ENCODE measurements at regions not wholly inside any gene's neighbourhood (a gene's known extent, or its start where the extent isn't known, plus 50 kb on each side); places are given as distances from the start of the nearest gene placed in this dataset.

DNA sequence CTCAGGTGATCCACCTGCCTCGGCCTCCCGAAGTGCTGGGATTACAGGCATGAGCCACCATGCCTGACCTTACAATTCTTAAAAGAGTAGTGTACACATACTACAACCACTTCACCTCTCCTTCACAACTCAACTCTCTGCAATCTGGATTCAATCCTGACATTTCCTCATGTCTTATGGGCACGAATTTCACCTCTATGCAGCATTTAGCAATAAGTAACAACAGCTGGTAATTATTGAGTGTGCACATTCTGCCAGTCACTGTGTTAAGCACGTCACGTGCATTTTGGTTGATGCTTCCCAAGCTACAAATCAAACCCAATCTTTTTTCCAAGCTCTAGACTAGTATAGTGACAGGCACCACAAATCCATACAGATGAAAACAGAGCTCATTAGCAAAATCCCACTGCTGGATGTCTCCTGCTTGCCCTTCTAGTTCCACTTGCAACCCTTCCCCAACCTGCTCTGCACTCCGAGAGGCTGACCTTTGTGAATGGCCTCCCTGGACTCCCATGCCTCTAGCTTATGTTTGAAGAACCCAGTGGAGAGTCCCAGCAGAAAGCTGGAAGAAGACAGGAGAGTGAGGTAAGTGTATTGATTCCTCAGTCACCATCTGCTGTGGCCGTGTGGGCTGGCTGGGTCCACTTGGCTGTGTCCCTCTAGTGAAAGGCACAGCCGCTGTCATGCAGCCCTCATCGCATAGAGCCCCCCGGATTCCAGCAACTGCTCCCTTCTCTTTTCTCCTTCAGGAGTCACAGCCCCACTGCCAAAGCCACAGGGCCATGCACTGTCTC is 176.5 kb downstream of the MEX3B start:
- no peak for DNase-seq (ENCODE audit: low read depth, low spot score)

DNA sequence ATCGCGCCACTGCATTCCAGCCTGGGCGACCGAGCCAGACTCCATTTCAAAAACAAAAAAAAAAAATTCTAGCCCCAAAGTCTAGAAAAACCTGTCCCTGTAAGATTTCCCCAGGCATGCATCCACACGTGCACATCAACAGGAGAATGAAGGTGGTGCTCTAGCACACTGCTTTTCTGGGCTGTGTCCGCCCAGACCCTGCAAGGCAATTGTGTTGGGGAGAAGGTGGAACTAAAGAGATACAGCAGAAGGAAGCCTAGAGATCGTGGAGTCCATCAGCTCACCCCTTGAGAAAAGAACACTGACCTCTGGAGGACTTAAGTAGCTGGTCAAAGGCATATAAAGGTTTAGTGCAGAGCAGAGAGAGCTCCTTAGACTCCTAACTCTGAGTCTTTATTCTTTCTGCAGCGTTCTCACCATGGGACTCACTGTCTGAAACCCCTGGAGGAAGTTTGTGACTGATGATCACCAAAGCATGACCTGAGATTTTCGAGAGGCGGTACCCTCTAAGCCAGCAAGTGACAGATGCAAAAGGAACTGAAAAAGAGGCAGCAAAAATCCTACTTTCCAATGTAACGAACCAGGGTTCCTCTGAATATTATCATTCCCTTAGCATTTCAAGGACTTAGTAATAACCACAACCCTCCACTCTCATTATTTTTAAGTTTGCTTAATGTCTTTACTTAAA is 179.8 kb downstream of the MEX3B start:
- DNase-seq (ENCODE audit: low read depth, low spot score) = no peak

DNA sequence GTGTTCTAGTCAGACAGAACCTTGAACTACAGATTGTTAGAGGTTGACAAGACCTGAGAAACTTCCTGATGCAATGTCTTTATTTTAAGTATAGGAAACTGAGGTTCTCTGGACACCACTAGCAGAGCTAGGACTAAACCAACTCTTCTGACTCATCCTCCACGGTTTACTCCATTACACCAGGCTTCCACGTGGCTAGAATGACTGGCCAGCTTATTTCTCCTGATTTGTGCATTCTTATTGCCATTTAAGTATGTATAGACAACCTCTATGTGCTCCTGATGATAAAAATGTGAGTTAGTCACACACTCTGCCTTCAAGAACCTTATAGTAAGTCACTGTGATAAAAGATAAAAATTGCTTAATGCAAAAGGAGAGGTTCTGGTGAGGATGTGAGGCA is 182.7 kb downstream of the MEX3B start:
- no peak for DNase-seq (ENCODE audit: low read depth, low spot score)

DNA sequence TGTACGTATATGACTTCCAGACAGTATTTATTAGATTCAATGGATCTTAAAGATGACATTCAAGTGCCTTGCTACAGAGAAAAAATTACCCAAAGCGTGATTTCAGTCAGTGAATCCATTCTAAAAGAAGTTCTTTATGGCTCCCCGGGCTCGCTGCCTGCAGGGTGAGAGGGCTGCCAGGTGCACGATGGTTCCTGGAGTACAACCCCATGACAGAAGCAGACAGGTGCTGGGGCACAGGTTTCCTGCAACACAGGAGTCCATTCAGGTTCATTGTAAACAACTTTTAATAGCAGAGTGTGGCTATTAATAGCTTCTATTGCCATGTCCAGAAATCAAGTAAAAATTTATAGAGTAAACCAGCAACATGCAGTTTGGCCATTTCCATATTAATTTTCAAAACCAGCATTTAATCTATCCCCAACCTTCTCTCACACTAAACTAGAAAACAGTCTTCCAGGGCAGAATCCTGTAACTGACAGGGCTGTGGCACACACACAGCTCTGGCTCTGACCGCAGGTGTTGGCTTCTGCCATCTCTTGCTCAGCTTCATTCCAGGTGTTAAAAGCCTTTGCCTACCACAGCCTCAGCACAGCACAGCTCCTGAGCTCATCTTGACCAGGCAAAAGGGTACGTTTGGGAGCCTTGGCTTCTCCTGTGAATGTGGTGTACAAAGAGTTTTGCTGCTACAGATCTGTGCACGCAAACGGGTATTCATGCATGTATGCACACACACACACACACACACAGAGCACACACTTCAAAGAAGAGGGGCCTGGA is 185.9 kb downstream of the MEX3B start:
- no peak for DNase-seq (ENCODE audit: low read depth, low spot score)

DNA sequence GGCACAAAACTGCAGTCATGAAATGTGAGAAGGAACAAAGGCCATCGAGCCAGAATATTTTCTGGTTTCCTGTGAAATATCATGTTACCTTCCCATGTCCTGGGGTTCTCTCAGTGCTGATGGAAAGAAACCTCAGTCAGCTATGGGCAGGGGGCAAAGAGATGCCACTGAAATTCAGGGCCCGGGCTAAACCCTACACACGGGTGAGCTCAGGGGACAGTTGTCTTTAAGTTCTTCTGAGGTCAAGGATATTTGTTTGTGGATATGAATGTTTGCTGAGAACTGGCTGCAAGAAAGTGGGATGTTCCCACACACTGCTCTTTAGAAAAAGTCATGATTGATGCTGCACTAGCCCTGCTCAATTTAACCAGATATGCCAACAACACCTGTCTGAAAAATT is 187.2 kb downstream of the MEX3B start:
- DNase-seq (ENCODE audit: low read depth, low spot score) = no peak

DNA sequence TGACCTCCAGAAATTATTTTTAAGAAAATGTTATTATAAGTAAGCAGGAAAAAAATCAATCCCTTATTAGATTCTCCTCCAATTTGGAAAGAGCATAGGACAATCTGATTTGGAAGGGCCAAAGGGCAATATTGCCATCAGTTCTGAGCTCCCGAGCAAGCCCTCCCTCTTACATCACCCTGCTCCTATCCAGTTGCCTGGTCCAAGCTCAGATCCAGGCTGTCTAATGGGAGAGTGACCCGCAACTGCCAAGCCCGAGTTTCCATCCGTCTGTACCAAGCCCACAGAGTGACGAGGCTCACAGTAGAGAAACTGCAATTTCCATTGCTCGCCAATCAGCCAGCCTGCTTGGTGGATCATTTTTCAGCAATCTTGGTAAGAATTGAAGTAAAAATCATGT is 187.7 kb downstream of the MEX3B start:
- no peak for DNase-seq (ENCODE audit: low read depth, low spot score)

DNA sequence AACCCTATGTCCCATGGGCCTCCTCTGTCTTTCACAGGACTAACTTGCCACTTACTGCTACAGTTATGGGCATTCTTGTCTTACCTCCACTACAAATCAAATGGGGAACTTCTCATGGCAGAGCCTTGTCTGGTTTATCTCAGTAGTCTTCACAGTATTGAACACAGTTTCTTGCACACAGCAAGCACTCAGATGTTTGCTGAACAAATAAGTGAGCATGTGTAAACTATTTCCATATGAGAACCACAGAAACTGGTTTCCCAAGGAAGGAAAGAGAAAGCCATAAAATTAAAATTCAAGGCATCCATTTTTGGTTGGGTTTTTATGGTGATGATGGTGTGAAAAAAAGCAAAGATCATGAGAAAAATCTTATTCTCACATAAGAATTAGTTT is 189.2 kb downstream of the MEX3B start:
- no peak for DNase-seq (ENCODE audit: low read depth, low spot score)

DNA sequence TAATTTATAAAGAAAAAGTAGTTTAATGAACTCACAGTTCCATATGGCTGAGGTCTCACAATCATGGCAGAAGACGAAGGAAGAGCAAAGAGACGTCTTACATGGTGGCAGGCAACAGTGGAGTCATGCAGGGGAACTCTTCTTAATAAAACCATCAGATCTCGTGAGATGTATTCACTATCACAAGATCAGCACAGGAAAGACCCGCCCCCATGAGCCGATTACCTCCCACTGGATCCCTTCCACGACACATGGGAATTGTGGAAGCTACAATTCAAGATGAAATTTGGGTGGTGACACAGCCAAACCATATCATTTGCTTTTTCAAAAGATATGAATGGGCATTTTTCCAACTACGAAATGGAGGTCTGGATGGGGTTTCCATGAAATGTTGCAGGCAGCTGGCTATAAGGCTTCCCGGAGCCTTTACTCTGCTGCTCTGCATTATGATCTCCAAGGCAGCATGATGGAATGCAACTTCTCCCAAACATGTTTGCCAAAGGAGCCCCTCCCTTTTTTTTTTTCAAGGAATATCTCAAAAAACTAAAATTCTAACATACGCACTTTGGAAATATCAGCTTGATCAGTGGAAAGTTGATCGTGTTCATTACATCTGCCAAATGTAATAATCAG is 189.7 kb downstream of the MEX3B start:
- DNase-seq (ENCODE audit: low read depth, low spot score) = no peak

DNA sequence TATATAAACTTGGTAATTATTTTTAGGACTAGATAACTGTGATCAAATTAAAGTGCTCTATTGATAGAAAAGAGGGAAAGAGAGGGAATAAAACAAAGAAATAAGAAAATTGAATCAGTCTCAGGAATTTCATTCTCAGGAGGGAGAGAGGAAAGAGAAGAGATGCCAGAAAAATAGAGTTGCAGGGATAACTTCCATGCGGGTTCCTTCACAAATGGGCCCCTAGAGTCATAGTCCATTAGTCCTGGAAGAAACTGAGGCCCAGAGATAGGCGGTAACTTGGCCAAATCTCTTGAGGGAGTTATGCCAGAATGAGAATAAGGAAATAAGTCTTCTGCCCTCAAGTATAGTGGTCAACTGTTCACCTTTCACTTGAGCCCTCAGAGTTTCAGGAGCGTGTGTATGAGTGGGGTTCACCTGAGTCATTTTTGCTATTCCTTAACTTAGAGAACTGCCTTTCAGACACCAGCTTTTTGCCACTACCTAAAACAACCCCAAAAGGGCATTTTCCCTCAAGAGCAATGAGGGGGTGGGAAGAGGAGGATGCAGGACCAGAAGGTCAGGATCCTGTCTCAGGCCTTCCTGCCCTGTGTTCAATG is 192.6 kb downstream of the MEX3B start:
- DNase-seq (ENCODE audit: low read depth, low spot score) = no peak

DNA sequence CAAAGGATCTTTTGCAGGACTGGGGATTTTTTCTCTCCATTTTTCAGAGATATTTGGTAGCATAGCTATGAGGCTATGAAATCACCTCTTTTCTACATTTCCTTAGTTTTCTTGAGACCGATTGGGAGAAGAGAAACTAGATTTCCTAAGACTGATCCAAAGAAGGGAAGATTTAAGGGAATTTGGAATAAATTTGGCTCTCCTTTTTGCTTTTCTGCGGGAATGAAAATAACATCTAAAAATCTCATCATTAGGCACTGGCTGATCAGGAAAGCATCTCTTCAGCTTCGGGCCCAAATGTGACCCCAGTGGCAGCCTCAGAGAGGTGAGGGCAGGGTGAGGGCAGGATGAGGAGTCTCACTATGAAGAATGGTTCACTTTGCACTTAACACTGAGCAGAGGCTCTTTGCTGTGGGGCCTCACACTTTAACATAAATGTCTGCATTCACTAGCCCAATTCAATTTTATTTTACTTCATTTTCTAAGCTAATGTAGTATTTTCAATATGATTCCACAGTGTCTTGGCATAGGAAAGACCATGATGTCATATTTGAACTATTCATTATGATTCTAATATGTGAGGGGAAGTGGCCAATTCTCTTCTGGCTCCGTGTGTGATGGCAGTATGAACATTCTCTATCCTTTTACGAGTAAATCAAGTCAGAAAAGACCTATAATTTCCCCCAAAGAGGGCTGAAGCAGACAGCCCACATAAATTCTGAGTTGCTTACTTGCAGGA is 193.2 kb downstream of the MEX3B start:
- no peak for DNase-seq (ENCODE audit: low read depth, low spot score)

DNA sequence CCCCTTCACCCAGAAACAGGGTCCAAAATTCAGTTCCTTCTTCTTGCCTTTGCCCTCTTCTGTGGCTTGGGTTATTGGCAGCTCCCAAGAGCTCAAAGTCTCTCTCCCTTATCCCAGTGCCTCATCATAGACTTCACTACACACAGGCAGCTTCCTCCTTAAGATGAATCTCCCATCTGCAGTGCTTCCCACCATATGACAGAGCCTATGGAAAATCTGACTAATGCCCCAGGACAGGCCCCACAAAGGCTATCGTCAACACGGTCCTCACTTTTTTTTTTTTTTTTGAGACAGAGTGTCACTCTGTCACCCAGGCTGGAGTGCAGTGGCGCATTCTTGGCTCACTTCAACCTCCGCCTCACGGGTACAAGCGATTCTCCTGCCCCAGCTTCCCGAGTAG is 194.1 kb downstream of the MEX3B start:
- no peak for DNase-seq (ENCODE audit: low read depth, low spot score)

DNA sequence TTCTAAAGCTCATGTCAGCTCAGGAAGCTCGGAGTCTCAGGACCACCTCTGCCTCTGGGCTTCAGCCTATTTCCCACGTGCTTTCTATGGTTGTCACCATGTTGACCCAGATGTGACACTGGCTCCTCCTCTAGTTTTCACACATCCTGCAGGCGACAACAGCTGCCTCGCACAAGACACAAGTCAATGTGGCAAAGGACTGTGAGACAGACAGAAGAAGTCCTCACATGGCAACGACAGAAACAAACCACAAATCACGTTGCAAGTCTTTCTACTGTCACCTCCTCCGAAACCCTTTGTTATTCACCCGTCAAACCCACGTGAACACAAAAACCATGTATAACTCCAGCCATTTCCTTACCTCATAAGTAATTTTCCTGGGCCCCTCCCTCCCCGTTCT is 194.5 kb downstream of the MEX3B start:
- DNase-seq (ENCODE audit: low read depth, low spot score) = no peak

DNA sequence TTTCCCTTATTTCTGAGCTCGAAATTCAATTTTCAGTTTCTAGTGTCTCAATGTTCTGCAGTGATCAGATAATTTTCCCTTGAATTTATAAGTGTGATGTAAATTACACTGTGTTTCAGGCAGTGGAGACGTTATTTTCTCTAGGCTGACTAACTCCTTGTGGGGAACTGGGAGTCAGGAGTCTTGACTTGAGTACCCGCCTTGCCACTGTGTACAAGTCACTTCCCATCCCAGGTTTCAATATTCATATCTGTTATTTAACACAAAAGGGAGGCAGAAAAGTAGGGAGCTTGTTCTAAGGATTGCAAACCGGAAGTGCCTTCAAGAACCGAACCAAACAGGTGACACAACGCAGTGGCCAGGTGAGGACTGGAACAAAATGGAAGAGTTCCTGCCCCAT is 196.5 kb downstream of the MEX3B start:
- DNase-seq (ENCODE audit: low read depth, low spot score) = no peak

DNA sequence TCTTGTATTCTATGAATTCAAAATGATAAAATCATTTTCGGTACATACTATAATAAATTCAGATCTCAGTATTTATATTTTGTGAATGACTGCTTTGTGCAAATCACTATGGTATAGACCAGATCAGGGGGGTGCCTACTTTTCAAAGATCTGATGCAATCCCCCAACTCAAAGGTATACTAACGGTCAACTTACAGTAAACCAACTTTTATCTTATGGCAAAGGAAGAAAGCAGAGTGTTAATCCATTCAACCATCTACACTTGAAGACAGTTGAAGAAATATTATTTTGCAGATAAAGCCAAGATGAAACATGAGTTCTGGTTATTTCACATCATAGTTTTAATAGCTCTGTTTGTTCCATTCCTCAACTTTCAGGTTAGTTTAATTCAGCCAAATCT is 197.1 kb downstream of the MEX3B start:
- no peak for DNase-seq (ENCODE audit: low read depth, low spot score)

DNA sequence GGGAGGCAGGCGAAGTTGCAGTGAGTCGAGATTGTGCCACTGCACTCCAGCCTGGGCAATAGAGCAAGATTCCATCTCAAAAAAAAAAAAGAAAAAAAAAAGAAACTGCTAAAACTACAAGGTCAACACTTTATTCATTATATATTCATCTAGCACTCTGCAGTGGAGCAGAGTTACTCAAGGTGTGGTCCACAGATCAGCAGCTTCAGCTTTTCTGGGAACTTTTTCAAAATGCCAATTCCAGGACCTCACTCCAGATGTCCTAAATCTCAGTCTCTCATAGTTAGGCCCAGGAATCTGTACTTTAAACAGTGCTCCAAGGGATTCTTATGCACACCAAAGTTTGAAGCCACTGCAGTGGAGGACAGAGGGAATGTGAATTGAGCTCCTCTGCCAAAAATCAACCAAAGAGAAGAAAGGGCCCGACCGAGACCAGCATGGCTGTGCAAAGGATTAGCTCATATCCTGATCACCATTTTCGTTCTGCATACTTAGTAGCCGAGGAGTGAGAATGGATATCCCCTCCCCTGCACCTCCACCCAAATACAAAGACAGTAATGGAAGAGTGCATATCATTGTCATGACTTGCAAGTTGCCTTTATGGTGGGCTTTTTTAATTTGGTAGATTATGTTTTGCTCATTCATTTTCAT is 201.9 kb downstream of the MEX3B start:
- no peak for DNase-seq (ENCODE audit: low read depth, low spot score)

DNA sequence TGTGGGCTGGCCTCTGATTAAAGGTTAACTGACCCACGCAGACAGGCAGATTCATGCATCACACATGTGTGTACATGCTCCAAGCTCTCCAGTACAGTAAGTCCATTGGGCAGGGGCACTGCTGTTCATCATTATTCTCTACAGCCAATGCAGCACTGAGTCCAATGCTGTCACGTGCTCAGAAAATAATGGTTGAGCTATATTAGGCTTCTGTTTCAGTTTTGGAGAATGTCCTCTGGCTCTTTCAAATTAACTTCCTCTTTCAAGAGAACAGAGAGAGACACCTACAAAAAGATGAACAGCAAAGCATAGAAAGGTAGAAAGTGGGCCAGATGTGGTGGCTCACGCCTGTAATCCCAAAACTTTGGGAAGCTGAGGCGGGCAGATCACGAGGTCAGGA is 202.6 kb downstream of the MEX3B start:
- DNase-seq (ENCODE audit: low read depth, low spot score) = no peak

DNA sequence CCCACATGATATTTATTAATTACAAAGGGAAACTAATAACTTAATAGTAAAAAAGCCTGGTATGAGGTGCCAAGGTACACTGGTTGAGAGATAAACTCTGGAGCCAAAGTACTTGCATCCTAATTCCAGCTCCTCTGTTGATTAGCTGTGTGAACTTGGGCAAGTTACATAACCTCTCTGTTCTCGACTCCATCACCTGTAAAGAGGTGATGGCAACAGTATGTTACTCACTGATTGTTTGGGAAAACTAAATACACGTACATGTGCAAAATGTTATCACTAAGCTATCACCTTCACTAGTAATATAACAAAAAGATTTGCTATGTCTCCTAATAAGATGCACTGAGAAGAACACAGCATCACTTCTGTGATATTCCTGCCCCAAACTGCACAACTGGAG is 206.4 kb downstream of the MEX3B start:
- no peak for DNase-seq (ENCODE audit: low read depth, low spot score)

DNA sequence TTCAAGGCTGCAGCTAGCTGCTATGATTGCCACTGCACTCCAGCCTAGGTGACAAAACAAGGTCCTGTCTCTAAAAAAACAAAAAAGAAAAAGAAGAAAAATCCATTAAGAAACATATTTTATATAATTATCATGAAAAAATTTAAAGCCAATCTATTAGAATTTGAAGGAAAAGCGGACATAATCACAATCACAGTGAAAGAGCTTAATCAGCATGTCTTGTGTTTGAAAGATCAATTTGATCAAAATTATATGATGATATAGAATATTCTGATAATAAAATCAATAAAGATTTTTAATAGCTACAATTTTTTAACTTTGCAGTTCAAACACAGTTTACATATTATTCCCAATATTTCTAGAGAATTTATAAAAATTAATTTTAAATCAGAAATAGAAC is 210.1 kb downstream of the MEX3B start:
- no peak for DNase-seq (ENCODE audit: low read depth, low spot score)

DNA sequence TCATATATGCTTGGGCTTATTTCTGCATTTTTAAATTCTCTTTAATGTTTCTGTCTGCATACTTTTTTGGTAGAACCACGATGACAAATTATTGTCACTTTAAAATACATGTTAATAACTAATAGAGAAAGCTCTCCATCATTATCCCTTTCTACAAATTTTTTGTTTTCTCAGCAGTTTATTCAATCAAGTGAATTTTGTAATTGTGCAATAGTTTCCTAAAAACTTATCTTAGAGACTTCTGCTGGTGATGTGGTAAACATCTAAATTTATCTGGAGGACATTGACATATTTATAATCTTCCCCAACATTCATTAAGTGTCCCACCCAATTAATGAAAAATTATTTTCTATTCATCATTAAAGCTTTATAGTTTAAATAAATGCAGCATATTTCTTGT is 215.3 kb downstream of the MEX3B start:
- DNase-seq (ENCODE audit: low read depth, low spot score) = no peak

DNA sequence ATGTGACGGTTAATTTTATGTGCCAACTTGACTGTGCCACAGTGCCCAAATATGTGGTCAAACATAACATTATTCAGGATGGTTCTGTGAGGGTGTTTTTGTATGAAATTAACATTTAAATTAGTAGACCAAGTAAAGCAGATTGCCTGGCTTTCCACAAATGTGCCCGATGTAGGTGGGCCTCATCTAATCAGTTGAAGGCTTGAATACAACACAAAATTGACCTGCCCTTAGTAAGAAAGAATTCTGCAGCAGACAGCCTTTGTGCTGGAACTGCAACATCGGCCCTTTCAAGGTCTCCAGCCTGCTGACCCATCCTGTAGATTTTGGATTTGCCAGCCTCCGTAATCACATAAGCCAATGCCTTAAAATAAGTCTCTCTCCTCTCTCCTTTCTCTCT is 215.9 kb downstream of the MEX3B start:
- DNase-seq (ENCODE audit: low read depth, low spot score) = no peak

DNA sequence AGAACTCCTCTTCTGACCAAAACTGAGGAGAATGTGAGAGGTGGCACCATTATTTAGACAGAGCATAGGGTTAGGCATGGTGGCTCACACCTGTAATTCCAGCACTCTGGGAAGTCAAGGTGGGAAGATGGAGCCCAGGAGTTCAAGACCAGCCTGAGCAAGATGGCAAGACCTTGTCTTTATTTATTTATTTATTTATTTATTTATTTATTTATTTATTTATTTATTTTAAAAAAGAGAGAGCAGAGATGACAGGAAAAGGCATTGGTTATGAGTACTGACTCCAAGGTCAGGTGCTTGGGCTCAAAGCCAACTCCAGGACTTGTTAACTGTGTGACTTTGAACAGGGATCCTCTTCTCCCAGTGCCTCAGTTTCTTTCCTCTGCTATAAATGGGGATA is 217.7 kb downstream of the MEX3B start:
- DNase-seq (ENCODE audit: low read depth, low spot score) = no peak
